ENCODE measurements at regions not wholly inside any gene's neighbourhood (a gene's known extent, or its start where the extent isn't known, plus 50 kb on each side); places are given as distances from the start of the nearest gene placed in this dataset.

DNA sequence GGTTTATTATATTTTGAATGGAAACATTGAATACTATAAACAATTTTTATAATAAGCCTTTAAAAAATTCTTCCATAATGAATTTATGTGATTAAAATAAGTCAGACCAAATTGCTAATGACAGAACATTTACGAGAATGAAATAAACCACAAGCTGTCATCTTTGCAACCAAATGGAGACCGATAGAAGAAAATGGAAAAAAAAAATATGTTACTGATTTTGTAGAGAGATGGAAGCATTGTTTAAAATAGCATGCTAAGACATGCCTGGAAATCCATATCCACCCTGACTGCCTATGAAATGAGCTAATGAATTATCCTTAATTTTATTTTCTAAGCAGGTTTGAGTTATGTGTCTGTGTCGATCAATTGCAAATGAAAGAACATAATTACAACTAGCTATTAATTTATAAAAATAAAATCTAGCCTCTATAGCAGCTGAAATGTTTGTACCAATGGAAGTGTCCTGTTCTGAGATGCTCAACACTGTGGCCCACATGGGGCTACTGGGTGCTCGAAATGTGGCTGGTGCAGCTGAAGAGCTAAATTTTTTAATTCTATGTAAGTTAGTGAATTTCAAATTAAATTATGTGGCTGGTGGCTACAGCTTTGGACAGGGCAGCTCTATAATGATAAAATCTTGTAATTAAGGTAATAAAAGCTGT lies 832.8 kb downstream of the RNF144A start:
- Histone ChIP-seq H3K4me1 (no peaks in the 10 kb centered on the region), H3K36me3 (no peaks in the 10 kb centered on the region), H3K27me3 (no peaks in the 10 kb centered on the region), H3K9me3 (peaks cover 6 to 19% of the 10 kb centered on the region in 2 donors), H3K4me3 (no peak overlapping the region), H3K27ac (no peak overlapping the region)
- DNase-seq (ENCODE audit: low spot score): no peak
- TF ChIP-seq, protein P1, sequence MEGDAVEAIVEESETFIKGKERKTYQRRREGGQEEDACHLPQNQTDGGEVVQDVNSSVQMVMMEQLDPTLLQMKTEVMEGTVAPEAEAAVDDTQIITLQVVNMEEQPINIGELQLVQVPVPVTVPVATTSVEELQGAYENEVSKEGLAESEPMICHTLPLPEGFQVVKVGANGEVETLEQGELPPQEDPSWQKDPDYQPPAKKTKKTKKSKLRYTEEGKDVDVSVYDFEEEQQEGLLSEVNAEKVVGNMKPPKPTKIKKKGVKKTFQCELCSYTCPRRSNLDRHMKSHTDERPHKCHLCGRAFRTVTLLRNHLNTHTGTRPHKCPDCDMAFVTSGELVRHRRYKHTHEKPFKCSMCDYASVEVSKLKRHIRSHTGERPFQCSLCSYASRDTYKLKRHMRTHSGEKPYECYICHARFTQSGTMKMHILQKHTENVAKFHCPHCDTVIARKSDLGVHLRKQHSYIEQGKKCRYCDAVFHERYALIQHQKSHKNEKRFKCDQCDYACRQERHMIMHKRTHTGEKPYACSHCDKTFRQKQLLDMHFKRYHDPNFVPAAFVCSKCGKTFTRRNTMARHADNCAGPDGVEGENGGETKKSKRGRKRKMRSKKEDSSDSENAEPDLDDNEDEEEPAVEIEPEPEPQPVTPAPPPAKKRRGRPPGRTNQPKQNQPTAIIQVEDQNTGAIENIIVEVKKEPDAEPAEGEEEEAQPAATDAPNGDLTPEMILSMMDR (IDR thresholded peaks at IDR 0.05): no peak

DNA sequence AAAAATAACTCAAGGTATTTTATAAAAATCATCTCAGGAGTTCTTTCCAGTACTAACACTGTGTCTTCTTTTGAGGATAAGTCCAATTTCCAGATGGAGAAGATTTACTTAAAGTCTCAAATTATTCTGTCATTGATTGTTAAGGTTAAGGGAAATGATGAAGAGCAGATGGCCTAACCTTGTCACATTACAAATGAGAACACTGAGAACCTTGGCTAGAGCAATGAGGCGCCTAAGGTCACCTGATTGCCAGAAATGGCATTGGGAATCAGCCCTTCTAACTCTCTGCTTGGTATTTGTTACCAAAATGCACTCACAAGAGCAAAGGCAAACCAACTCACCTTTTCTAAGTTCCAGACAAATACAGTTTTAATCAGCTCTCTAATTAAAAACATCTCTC lies 835.1 kb downstream of the RNF144A start:
- H3K9me3 ChIP-seq: peaks cover 6 to 30% of the 10 kb centered on the region in 2 donors
- H3K27me3 ChIP-seq: no peaks in the 10 kb centered on the region
- no peak for DNase-seq (ENCODE audit: low spot score)
- no peaks in the 10 kb centered on the region for H3K36me3 ChIP-seq
- TF ChIP-seq, protein P1 (IDR thresholded peaks at IDR 0.05): no peak
- no peak overlapping the region for H3K4me3 ChIP-seq
- H3K27ac ChIP-seq: no peak overlapping the region
- H3K4me1 ChIP-seq: no peaks in the 10 kb centered on the region

DNA sequence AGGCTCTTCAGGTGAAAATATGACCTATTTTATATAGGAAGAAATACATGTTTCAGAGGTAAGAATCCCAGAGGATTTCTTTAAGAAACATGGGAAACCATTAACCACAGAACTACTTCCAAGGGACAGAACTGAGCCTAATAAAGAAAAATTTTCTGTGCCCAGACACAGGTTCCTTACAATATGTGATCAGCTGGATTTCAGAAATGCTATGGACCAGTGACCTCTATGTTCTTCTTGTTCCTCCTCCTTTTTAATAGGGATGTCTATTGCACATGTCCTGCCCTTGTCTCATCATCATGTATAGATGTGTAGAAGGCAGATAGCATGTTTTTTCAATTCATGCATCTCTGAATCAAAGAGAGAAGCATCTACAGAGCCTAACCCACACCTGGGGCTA lies 836.6 kb downstream of the RNF144A start:
- Histone ChIP-seq H3K4me3 (no peak overlapping the region), H3K27ac (no peak overlapping the region), H3K27me3 (no peaks in the 10 kb centered on the region), H3K9me3 (peaks cover 12 to 41% of the 10 kb centered on the region in 2 donors), H3K4me1 (no peaks in the 10 kb centered on the region), H3K36me3 (no peaks in the 10 kb centered on the region)
- TF ChIP-seq, protein P1 (IDR thresholded peaks at IDR 0.05): no peak
- DNase-seq (ENCODE audit: low spot score): no peak

DNA sequence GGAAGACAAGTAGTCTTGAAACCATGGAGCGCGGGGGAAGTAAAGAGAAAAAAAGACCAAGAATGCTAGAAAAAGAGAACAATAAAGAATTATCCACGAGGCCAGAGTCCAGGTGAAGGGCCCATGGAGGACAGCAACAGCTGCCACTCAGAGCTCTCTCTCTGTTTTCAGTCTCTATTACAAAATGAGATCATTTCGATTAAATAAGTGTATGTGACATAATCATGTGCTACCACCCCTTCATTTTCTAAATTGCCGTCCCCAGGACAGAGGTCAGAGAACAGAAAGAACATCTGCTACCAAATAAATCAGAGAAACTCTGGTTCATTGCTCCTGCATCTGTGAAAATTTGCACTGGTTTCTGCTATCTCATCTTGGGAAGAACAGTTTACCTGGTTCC lies 838.7 kb downstream of the RNF144A start:
- H3K9me3 ChIP-seq: peaks cover 12 to 46% of the 10 kb centered on the region in 2 donors
- TF ChIP-seq, protein P1 (IDR thresholded peaks at IDR 0.05): no peak
- H3K4me1 ChIP-seq: no peaks in the 10 kb centered on the region
- no peaks in the 10 kb centered on the region for H3K27me3 ChIP-seq
- H3K36me3 ChIP-seq: no peaks in the 10 kb centered on the region
- no peak overlapping the region for H3K27ac ChIP-seq
- no peak for DNase-seq (ENCODE audit: low spot score)
- H3K4me3 ChIP-seq: no peak overlapping the region

DNA sequence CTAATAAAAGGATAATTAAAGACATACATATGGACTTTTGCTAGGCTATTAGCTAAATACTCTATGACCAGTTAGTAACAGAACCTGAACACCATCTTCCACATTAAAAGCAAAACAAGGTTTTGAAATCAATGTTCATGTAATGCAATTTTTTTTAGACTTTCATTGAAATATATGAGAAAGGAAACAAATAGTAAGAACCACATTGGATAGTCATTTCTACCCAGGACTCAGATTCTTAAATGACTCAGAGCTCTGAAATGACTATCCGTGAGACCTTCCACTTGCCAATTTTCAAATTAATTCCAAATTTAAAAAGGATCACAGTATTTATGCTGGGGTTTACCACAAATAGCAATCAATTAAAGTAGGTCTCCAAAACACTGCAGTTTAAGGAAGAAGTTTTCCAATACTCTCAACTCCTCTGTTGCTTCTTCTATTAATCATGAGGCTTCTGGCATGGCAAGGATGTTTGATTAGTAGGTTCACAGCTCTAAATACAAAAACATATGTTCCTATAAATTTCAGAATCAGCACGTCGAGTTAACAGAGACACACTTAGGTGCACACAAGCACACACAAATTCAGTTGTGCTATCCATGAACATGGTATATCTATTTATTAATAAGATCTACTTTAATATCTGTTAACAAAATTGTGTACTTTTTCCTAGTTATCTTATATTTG lies 841.0 kb downstream of the RNF144A start:
- Histone ChIP-seq H3K36me3 (no peaks in the 10 kb centered on the region), H3K9me3 (peaks cover 12 to 49% of the 10 kb centered on the region in 2 donors), H3K27ac (no peak overlapping the region), H3K4me3 (no peak overlapping the region), H3K4me1 (no peaks in the 10 kb centered on the region), H3K27me3 (no peaks in the 10 kb centered on the region)
- no peak for DNase-seq (ENCODE audit: low spot score)
- TF ChIP-seq, protein P1 (IDR thresholded peaks at IDR 0.05): no peak

Data from right atrium auricular region (tissue), 2 donors.